Mucosa of descending colon (tissue), 3 donors: ENCODE measurements at regions not wholly inside any gene's neighbourhood (a gene's known extent, or its start where the extent isn't known, plus 50 kb on each side); places are given as distances from the start of the nearest gene placed in this dataset.
A peak's percentile ranks its signal among the peaks of the same experiment; 100 is the strongest.

ENCODE experiments used
- ATAC-seq: fragments of 200-7000 bp; cut with Tn5 transposase; one replicate; pipeline ENCODE4 v1.9.1; 2020; ENCODE audit warnings: mild to moderate bottlenecking, moderate library complexity
- DNase-seq, 3 donors: peaks; one replicate each; pipeline ENCODE4 v3.0.0-alpha.2; 2020
- H3K36me3 ChIP-seq: fragments of 200-600 bp; one replicate; pipeline ENCODE4 v1.8.0; 2021; ENCODE audit warnings: low read depth, mild to moderate bottlenecking
- H3K4me1 ChIP-seq: fragments of 200-600 bp; one replicate; pipeline ENCODE4 v1.8.0; 2021; ENCODE audit warnings: low read depth, mild to moderate bottlenecking
- H3K4me3 ChIP-seq: fragments of 200-600 bp; one replicate; pipeline ENCODE4 v1.8.0; 2021; ENCODE audit warnings: mild to moderate bottlenecking
- H3K9me3 ChIP-seq: fragments of 200-600 bp; one replicate; pipeline ENCODE4 v1.8.0; 2021; ENCODE audit warnings: mild to moderate bottlenecking
- intact Hi-C, 2 donors: fragments of 100-400 bp; cut with DNase I in 1 of 2; cut with micrococcal nuclease in 1 of 2; formaldehyde crosslinking; loops; one replicate each; pipeline versions ENCODE4 v1.11.0 to v1.11.1; 2022; cut with DNase I, micrococcal nuclease
- TF ChIP-seq, protein P1 (sequence below): fragments of 200-600 bp; IDR thresholded peaks from one replicate; pipeline ENCODE4 v1.8.0; 2022; ENCODE audit warnings: antibody characterized with exemption, mild to moderate bottlenecking
- donor health status: DM: no; HTN: no; CAD: no; lungs with moderate emphysema.
- donor health status: DM: no; HTN: no; CAD: no.
- donor health status: DM: no; HTN: yes; CAD: no.

DNA sequence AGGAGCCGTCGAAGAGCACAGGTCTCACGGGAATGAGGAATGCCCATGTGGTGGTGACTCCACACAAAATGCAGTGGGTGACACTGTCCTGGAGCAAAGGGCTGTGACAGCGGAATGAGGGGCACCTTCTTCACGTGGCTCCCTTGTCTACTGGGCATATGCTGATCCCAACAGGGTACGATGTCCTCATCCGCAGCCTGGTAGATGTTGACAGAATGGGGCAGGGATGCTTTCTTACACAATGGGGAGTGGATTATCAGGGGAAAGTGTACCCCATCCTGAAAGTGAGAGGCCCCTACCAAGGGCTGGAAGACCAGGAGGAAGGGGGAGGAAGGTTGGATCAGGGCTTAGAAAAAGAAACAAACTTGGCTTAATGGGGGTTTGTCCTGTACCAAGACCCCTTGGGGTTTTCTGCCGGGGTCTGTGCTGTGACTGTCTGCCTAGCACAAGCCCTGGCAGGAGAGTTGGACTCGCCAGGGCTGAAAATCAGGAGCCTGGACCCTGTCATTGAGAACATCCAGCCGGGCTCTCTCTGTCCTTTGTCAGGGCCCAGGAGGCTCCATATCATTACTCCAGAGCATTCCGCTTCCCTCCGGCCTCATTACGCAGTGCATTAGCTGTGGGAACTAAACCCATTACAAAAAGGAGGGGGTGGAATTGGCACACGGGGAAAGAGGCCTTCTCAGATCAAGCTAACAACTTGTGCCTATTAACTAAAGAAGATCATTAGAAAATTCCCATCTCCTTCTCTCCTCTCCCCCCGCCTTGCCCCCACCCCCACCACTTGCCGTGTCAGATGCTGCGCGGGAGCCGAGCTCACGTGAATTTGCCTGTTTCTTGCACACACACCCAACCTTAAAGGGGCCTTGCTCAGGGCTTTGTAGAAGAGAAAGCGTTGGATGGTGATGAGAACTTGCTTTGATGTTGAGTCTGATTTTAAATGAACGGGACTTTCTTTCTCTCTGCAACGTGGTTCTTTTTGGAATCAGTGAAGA lies 171.8 kb upstream of the PARP11 start:
- no peaks in the 10 kb centered on the region for H3K9me3 ChIP-seq
- H3K4me3 ChIP-seq = no peak overlapping the region
- DNase-seq = no peak
- no peaks in the 10 kb centered on the region for H3K36me3 ChIP-seq
- intact Hi-C loops = no loop called here
- H3K4me1 ChIP-seq = peaks cover 7% of the 10 kb centered on the region
- ATAC-seq = no peak
- TF ChIP-seq, protein P1, sequence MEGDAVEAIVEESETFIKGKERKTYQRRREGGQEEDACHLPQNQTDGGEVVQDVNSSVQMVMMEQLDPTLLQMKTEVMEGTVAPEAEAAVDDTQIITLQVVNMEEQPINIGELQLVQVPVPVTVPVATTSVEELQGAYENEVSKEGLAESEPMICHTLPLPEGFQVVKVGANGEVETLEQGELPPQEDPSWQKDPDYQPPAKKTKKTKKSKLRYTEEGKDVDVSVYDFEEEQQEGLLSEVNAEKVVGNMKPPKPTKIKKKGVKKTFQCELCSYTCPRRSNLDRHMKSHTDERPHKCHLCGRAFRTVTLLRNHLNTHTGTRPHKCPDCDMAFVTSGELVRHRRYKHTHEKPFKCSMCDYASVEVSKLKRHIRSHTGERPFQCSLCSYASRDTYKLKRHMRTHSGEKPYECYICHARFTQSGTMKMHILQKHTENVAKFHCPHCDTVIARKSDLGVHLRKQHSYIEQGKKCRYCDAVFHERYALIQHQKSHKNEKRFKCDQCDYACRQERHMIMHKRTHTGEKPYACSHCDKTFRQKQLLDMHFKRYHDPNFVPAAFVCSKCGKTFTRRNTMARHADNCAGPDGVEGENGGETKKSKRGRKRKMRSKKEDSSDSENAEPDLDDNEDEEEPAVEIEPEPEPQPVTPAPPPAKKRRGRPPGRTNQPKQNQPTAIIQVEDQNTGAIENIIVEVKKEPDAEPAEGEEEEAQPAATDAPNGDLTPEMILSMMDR = no peak

DNA sequence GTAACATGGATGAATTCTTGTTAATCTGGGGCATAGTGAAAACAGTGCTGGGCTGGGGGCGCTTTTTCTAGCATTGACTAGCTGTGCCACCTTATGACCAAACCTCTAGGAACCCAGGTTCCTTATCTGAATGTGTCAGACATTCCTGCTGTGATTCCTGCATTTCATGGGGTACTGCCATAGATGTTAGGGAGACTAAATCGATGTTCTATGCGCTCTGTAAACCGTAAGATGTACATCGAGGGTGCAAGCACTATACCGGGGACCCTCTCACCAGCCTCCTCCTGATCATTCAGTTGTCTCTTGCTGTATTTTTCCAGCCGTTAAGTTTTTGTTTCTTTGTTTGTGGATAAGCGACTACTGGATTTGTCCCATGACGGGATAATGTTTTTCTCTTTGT lies 170.9 kb upstream of the PARP11 start:
- Histone ChIP-seq H3K4me3 (no peak overlapping the region), H3K9me3 (no peaks in the 10 kb centered on the region), H3K4me1 (peaks cover 14% of the 10 kb centered on the region), H3K36me3 (no peaks in the 10 kb centered on the region)
- intact Hi-C loops = no loop called here
- no peak for DNase-seq
- ATAC-seq = no peak
- TF ChIP-seq, protein P1 = no peak

DNA sequence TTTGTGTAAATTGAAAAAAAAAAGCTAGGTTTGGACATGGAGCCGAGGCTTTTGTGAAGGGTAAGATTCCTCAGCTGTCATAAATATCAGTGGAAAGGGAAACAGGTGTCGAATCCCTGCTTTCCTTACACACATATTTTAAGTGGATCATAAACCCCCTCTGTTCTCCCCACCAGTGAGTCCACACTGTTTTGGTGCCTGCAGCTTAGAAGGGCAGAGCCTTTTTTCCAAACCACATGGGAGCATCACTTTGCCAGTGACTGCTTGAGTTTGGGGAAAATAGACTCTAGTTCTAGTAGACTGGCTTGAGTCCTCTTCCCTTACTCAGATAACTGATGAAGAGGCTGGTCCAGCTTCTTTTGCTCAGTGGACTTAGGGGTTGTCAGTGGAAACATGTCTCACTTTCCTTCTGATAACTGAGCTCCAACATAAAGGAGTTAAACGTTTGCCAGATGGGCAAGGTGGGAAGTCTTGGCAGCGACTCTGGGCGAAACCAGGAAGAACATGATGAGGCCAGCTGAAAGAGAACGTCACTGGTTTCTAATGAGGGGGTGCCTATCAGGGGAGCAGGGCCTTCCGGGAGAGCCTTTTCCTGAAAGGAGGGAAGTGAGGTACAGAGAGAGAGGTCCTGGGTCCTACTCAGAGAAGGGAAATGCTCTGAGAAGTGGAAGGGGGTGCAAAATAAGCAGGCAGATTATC lies 168.1 kb upstream of the PARP11 start:
- DNase-seq (peak in 2 of 3 donors; percentile 34 to 46), ATAC-seq (peak; percentile 28)
- intact Hi-C loops = no loop called here
- H3K4me1 ChIP-seq = peaks cover 21% of the 10 kb centered on the region
- TF ChIP-seq, protein P1 = no peak
- no peaks in the 10 kb centered on the region for H3K36me3 ChIP-seq
- H3K4me3 ChIP-seq = no peak overlapping the region
- no peaks in the 10 kb centered on the region for H3K9me3 ChIP-seq

DNA sequence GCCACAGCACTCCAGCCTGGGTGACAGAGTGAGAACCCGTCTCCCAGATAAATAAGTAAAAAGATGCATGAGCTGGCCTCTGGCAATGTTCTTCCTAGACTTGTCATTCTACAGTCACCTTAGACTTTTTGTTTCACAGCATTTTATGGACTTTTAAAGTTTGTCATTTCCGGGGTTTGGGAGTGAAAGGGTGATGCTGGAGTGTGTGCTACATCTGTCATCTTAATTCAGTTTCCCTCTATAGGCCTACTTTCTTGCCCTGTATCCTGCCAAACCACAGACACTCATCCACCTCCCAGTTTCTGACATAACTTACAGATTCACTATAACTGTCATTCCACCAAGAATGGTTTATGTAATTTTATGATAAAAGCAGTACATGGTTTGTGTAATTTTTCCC lies 166.7 kb upstream of the PARP11 start:
- intact Hi-C loops = loop anchor here (5.0 to 10.0 kb wide), 3 partner anchors 43 to 155 kb away; no protein-coding TSS in a partner anchor
- TF ChIP-seq, protein P1 = no peak
- Histone ChIP-seq H3K4me1 (peaks cover 17% of the 10 kb centered on the region), H3K9me3 (no peaks in the 10 kb centered on the region), H3K4me3 (no peak overlapping the region), H3K36me3 (no peaks in the 10 kb centered on the region)
- ATAC-seq (no peak), DNase-seq (no peak)

DNA sequence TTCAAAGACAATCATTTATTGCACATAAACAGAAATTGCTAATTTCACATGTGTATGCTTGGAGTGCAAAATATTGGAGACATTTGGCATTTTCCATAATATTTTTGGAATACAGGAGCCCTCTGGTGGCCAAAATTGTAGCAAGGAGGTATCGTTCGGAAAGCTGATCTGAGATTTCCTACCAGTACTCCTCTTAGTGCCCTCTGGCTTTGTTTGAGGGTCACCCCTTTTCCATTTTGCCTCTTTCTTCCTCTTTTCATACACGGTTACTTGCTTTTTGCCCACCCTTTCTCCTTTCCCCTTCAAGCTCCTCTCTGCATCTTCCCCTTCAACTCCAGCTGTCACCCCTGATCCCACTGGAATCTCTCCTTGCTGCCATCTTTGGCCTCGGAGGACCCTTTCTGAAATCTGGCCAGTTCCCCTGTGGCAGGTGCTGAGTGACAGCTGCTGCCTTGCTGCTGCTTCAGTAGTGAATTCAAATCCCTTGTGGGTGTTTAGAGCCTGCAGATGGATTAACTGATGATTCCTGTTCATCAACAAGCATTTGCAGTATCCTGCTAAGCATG lies 164.6 kb upstream of the PARP11 start:
- Histone ChIP-seq H3K4me1 (peaks cover 17% of the 10 kb centered on the region), H3K36me3 (no peaks in the 10 kb centered on the region), H3K4me3 (no peak overlapping the region), H3K9me3 (no peaks in the 10 kb centered on the region)
- DNase-seq (peak in 1 of 3 donors; percentile 89), ATAC-seq (peak; percentile 46)
- intact Hi-C loops = loop anchor here (5.0 to 10.0 kb wide), 3 partner anchors 41 to 153 kb away; no protein-coding TSS in a partner anchor
- TF ChIP-seq, protein P1 = peak; percentile 47
